Endothelial cell of hepatic sinusoid (primary cell): ENCODE measurements at regions not wholly inside any gene's neighbourhood (a gene's known extent, or its start where the extent isn't known, plus 50 kb on each side); places are given as distances from the start of the nearest gene placed in this dataset.
"Not testable (repeated sequence)": the region's sequence is repeated elsewhere in the genome, so short reads cannot be mapped to it uniquely, and the experiment has no call there.

Source experiments
- in situ Hi-C: cut with HindIII; loops from 2 replicates; pipeline ENCODE4 v1.10.0; 2017; ENCODE audit warnings: low sequenced_read_pairs

- in situ Hi-C loops, result no loop called here
These were observed 138.6 kb downstream of the KCNRG start for GRCh38 chr13:50153876-50154275.

GRCh38 chr13:50154697-50155096, 139.5 kb downstream of the KCNRG start:
- in situ Hi-C loops, result no loop called here

- in situ Hi-C loops, result no loop called here
These were observed 140.9 kb downstream of the KCNRG start for GRCh38 chr13:50156140-50156539.

- in situ Hi-C loops, result no loop called here
These were observed 141.4 kb downstream of the KCNRG start for GRCh38 chr13:50156561-50157127.

GRCh38 chr13:50158385-50159165, 143.3 kb downstream of the KCNRG start:
- in situ Hi-C loops, result no loop called here

GRCh38 chr13:50159607-50160006, 144.4 kb downstream of the KCNRG start:
- in situ Hi-C loops, result no loop called here

- in situ Hi-C loops, result no loop called here
These were observed 145.8 kb downstream of the KCNRG start for GRCh38 chr13:50161052-50161451.

- in situ Hi-C loops, result no loop called here
These were observed 146.8 kb downstream of the KCNRG start for GRCh38 chr13:50162001-50162400.

GRCh38 chr13:50162567-50162966, 147.3 kb downstream of the KCNRG start:
- in situ Hi-C loops, result no loop called here

GRCh38 chr13:50167224-50167947, 152.1 kb downstream of the KCNRG start:
- in situ Hi-C loops, result no loop called here

GRCh38 chr13:50167967-50168366, 152.7 kb downstream of the KCNRG start:
- in situ Hi-C loops, result no loop called here

GRCh38 chr13:50168786-50169185, 153.5 kb downstream of the KCNRG start:
- in situ Hi-C loops, result no loop called here

GRCh38 chr13:50170447-50171037, 155.3 kb downstream of the KCNRG start:
- in situ Hi-C loops, result no loop called here

GRCh38 chr13:50171590-50172282, 156.5 kb downstream of the KCNRG start:
- in situ Hi-C loops, result no loop called here

GRCh38 chr13:50173045-50173444, 157.8 kb downstream of the KCNRG start:
- in situ Hi-C loops, result not testable (repeated sequence)

- in situ Hi-C loops, result no loop called here
These were observed 159.4 kb downstream of the KCNRG start for GRCh38 chr13:50174630-50175029.

GRCh38 chr13:50179977-50180376, 164.7 kb downstream of the KCNRG start:
- in situ Hi-C loops, result no loop called here

GRCh38 chr13:50185769-50186763, 170.8 kb downstream of the KCNRG start:
- in situ Hi-C loops, result not testable (repeated sequence)

GRCh38 chr13:50187352-50188029, 172.2 kb downstream of the KCNRG start:
- in situ Hi-C loops, result no loop called here
